ENCODE measurements at regions not wholly inside any gene's neighbourhood (a gene's known extent, or its start where the extent isn't known, plus 50 kb on each side); places are given as distances from the start of the nearest gene placed in this dataset.

- no peaks in the 10 kb centered on the region for H3K27me3 ChIP-seq (ENCODE audit: control insufficient read depth in 2 of 2, insufficient read depth in 2 of 2, low read length in 2 of 2)
- no TSS peak for BruUV-seq (replicated peaks)
Measured at GRCh38 chr9:17963498-17963897, 384.6 kb downstream of the SH3GL2 start.

More at GRCh38 chr9:17963498-17963897, 384.6 kb downstream of the SH3GL2 start:
- Histone ChIP-seq H3K4me3 (no peak overlapping the region), H3K9ac (ENCODE audit: insufficient read depth in 1 of 2, low read depth in 2 of 2, low read length in 2 of 2) (no peak overlapping the region), H3K9me3 (replicated peaks; ENCODE audit: control insufficient read depth, insufficient read depth, low read depth, low read length) (no peaks in the 10 kb centered on the region), H3K27ac (ENCODE audit: extremely low read depth, low read depth, low read length) (no peak overlapping the region), H4K20me1 (replicated peaks; ENCODE audit: control insufficient read depth, insufficient read depth, low read length) (no peaks in the 10 kb centered on the region), H3K4me1 (replicated peaks in 1 of 2; ENCODE audit: control insufficient read depth in 2 of 2, insufficient read depth in 2 of 2, low read length in 2 of 2) (no peaks in the 10 kb centered on the region), H3K79me2 (ENCODE audit: control insufficient read depth, insufficient read depth, low read length) (no peaks in the 10 kb centered on the region), H3K36me3 (ENCODE audit: control insufficient read depth, insufficient read depth, low read length) (no peaks in the 10 kb centered on the region), H2AFZ (ENCODE audit: low read depth, low read length) (no peak overlapping the region), H3K4me2 (ENCODE audit: insufficient read depth, low read length) (no peak overlapping the region), H3K9me1 (ENCODE audit: control insufficient read depth, insufficient read depth, low read length) (no peaks in the 10 kb centered on the region)
- no peak for DNase-seq (ENCODE audit: extremely low read depth in 1 of 4, low spot score in 3 of 4)
- in situ Hi-C loops (cut with MboI), result no loop called here
- no peak for ATAC-seq
- FAIRE-seq, result no peak
- intact Hi-C loops (cut with micrococcal nuclease), result no loop called here
- POLR2A ChIA-PET, result no interaction called here
- TF ChIP-seq MCM7 (IDR thresholded peaks at IDR 0.05), result no peak
- TF ChIP-seq BRD4 (IDR thresholded peaks at IDR 0.05), result no peak
- no peak for TF ChIP-seq CREB3 (tag; conservative IDR thresholded peaks at IDR 0.05; ENCODE audit: low read depth)
- TF ChIP-seq CREB1 (IDR thresholded peaks at IDR 0.05), result no peak
- TF ChIP-seq CREB1 (CRISPR knock-in tag; IDR thresholded peaks at IDR 0.05), result no peak
- no peak for TF ChIP-seq COPS2 (conservative IDR thresholded peaks at IDR 0.05)
- TF ChIP-seq ZNF512 (tag; IDR thresholded peaks at IDR 0.05), result no peak
- TF ChIP-seq ETV1 (tag; conservative IDR thresholded peaks at IDR 0.05; ENCODE audit: low read depth), result no peak
- TF ChIP-seq BRD9 (IDR thresholded peaks at IDR 0.05; ENCODE audit: low read depth, partially characterized antibody), result no peak
- TF ChIP-seq E2F5 (CRISPR knock-in tag; IDR thresholded peaks at IDR 0.05), result no peak
- TF ChIP-seq ZNF253 (CRISPR knock-in tag; conservative IDR thresholded peaks at IDR 0.05), result no peak
- no peak for TF ChIP-seq IRF9 (tag; IDR thresholded peaks at IDR 0.05)
- no peak for TF ChIP-seq U2AF1 (optimal IDR thresholded peaks at IDR 0.05; ENCODE audit: low read depth, low read length)
- CTCF ChIA-PET (ENCODE audit: low intra/inter-chr PET ratio), result no interaction called here
- WGBS (ENCODE audit: insufficient coverage, low coverage, missing lambda C conversion rate), result 0% methylated on average over 5 of the region's 5 CpGs

Data from K562 (cell line).